DMS 273 (cell line): ENCODE measurements at regions not wholly inside any gene's neighbourhood (a gene's known extent, or its start where the extent isn't known, plus 50 kb on each side); places are given as distances from the start of the nearest gene placed in this dataset.
A peak's percentile ranks its signal among the peaks of the same experiment; 100 is the strongest.

Source experiments
- DNase-seq: peaks from one replicate; lab custom pipeline; 2025; ENCODE audit not compliant: unreplicated experiment; lab: John Stamatoyannopoulos, UW

GRCh38 chr13:74449811-74450524, 315.8 kb upstream of the KLF12 start:
- no peak for DNase-seq

DNA sequence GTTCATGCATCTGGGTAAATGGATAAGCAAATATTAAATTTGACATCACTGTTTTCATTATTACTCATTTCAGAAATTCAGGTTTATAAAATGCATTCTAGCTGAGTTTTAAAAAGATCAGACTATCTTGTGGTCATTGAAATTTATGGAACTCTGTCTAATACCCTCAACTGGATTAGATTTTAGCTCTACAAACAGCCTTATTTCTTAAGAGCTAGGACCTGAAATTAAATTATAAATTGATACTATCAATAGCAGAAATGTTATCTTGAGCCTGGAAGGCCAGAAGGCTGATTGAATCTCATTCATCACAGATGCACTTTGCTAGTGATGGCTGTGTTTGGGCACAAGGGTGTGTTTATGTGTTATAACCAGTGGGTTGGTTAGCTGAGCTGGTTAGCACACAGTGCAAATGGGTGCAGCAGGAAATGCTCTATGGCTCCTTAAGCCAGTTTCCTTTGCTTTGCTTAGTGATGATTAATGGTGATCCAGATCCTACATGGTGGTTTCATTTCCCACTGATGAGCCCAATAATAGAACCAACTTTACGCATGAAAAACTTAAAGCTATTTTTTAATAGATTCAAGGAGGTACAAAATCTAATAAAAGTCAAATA, 310.8 kb upstream of the KLF12 start:
- DNase-seq = no peak

- no peak for DNase-seq
Measured at GRCh38 chr13:74444161-74444571, 310.0 kb upstream of the KLF12 start.

DNA sequence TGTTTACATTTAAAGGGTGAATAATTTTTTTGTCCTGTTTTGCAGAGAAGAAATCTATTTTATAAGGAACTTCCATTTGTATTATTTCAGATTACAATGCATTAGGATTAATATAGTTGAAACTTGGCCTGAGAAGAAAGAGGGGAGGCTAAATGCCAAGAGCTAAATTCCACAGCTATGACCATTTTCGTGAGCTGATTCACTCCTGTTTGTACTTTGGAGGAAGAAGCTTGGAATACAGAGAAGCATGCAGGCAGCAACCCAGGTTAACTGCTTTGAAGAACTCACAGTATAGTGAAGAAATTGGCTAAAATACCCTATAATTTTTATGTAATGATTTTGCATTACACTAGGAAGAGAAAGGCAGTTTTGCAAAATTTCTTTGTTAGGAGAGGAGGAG, 309.4 kb upstream of the KLF12 start:
- no peak for DNase-seq

GRCh38 chr13:74442751-74443150, 308.5 kb upstream of the KLF12 start:
- DNase-seq = no peak

GRCh38 chr13:74438901-74439300, 304.7 kb upstream of the KLF12 start:
- DNase-seq = no peak

GRCh38 chr13:74434782-74435181, 300.6 kb upstream of the KLF12 start:
- no peak for DNase-seq

DNA sequence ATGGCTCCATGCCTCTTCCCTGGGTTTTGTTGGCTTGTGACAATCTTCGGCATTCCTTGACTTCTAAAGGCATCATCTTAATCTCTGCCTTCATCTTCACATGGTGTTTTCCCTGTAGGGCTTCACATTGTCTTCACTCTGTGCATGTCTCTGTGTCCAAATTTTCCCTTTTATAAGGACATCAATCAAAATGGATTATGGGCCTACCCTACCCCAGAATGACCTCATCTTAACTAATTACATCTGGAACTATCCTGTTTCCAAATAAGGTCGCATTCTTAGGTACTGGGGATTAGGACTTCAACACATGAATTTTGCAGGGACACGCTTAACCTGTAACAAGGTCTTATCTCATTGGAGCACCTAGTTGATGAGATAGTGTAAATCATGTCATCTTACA, 290.3 kb upstream of the KLF12 start:
- no peak for DNase-seq

GRCh38 chr13:74423434-74423833, 289.2 kb upstream of the KLF12 start:
- no peak for DNase-seq

- DNase-seq = no peak
Measured at GRCh38 chr13:74414458-74414857, 280.3 kb upstream of the KLF12 start.

- no peak for DNase-seq
Measured at GRCh38 chr13:74413482-74413881, 279.3 kb upstream of the KLF12 start.

GRCh38 chr13:74409551-74409950, 275.3 kb upstream of the KLF12 start:
- no peak for DNase-seq

DNA sequence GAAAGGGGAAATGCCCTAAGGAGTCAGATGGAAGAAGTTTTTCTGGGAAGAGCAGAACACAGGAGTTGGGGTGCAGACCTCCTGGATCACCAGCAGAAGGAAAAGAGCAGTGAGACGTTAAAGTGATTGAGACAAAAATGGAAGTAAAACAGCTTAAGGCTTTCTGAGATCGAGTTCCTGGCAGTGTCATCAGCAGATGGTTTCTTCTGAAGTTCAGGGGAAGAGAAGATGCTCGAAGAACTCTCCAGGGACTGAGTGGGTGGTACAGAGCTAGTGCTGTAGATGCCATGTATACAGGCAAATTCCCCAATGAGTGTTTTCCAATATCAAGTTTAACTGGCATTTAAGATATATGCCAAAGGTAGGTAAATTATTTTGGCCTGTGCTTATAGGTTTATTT, 272.2 kb upstream of the KLF12 start:
- DNase-seq = peak; percentile 10

DNA sequence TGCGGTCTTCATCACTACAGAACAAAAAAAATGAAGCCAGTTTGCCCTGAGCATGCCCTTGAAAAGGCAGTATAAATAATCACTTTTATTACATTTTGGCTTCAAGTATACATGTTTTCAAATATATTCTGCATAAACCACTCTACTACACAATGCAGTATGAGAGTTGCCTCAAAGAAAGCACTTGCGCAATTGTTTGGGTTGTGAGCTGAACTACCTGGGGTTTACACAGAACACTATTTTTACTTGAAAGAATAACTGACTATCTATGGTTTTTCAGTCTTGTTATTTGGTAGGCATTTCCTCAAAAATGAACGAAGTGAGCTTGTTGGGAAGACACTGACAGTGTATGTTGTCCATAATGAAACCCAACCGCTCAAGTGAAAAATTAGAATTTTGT, 264.4 kb upstream of the KLF12 start:
- DNase-seq = no peak

DNA sequence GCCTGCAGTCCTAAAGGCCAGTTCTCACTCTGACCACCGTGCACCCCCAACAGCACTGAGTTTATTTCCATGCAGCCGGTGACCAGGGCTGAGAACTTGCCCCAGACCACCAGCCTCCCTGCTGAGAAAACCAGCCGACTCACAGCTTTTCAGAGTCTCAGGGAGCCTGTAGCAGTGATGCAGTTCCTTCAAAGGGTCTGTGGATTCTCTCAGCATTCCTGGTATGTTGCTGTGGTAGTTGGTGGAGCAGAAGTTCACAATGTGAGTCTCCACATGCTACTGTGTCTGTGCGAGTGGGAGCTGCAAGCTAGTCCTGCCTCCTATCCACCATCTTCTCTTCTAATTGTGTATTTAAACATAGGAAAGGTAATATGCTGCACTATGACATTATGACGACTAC, 254.9 kb upstream of the KLF12 start:
- no peak for DNase-seq

GRCh38 chr13:74388626-74389025, 254.4 kb upstream of the KLF12 start:
- no peak for DNase-seq

GRCh38 chr13:74372511-74372910, 238.3 kb upstream of the KLF12 start:
- DNase-seq = no peak

GRCh38 chr13:74367193-74367592, 233.0 kb upstream of the KLF12 start:
- DNase-seq = no peak

DNA sequence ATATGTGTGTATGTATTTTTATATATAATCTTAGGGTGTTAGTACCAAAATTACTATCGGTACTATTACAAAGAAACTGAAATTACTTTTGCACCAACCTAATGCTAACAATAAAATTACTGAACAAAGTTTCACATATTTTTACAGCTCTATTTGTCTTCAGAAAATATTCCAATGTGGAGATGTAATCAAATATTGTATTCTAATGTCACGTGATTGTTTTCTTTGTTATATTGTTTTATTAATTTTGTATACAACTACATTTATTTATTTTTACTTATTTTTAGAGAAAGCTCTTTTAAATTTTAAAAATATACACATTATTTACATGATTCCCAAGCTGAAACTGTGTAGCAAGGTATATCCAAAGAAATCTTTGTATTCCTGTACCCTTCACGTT, 227.1 kb upstream of the KLF12 start:
- no peak for DNase-seq

DNA sequence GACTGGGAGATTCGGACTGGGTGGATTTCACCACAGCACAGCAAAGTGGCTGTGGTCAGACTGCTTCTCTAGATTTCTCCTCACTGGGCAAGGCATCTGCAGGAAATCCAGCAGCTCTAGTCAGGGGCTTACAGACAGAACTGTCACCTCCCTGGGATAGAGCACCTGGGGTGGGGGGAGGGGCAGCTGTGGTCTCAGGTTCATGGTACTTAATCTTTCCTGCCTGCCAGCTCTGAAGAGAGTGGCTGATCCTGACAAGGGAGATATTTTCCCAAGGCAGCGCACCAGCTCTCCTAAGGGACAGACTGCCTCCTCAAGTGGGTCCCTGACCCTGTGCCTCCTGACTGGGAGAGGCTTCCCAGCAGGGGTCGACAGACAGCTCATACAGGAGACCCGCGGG, 212.8 kb upstream of the KLF12 start:
- no peak for DNase-seq

GRCh38 chr13:74338341-74338740, 204.1 kb upstream of the KLF12 start:
- DNase-seq = no peak

DNA sequence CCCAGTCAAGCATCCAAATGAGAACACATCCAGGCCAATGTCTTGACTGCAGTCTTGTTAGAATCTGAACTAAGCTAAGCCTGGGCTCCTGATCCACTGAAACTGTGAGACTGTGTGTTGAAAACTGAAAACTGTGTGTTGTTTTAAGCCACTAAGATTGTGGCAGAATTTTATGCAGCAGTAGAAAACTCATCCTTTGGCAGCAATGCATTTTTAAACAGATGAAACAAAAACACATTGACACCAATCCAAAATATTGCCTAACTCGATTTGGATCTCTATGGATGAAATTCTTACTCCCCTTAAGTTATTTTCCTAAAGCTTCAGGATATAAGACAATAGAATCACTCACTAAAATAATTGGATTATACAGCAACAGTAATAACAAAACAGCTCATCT, 202.3 kb upstream of the KLF12 start:
- peak; percentile 7 for DNase-seq

DNA sequence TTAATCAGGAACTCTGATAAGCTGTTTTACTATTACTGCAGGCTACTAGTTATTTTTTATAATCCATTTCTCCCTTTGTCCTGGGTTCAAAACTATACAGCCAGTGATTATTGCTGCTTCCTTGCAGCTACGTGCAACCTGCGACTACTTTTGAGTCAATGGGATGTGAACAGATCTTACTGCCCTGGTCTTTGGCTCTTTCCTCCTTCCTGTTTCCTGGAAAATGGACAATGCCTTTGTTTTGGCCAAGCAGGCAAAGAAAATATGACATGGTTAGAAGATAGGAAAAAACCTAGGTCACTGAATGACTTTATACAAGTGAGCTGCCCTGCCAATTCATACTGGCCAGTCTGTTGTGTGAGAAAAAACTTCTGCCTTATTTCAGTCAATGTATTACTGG, 201.2 kb upstream of the KLF12 start:
- DNase-seq = no peak
